Caco-2 (cell line): ENCODE measurements at regions not wholly inside any gene's neighbourhood (a gene's known extent, or its start where the extent isn't known, plus 50 kb on each side); places are given as distances from the start of the nearest gene placed in this dataset.

Experiments used
- BruUV-seq: library from RNA; stranded (reverse); fragments of 400-500 nt; replicated peaks from 2 replicates; lab custom pipeline; 2021; lab: Mats Ljungman, UMichigan
- CTCF ChIA-PET: fragments of 300-600 bp; sonication (Branson Sonifier 250); formaldehyde crosslinking; loops from one replicate; lab custom pipeline; 2022; ENCODE audit warnings: antibody characterized with exemption; lab: Charles Lee
- POLR2A ChIA-PET: fragments of 300-600 bp; sonication (Branson Sonifier 250); formaldehyde crosslinking; loops from one replicate; lab custom pipeline; 2022; ENCODE audit warnings: antibody characterized with exemption; lab: Charles Lee
- DNase-seq, 2 experiments: peaks; one replicate each; pipeline versions ENCODE4 v3.0.0 to v3.0.0-alpha.2; 2020 to 2022
- H3K27me3 ChIP-seq: replicated peaks from 2 replicates; pipeline ENCODE4 v1.6.0; 2011; ENCODE audit warnings: low read length; ENCODE audit not compliant: control insufficient read depth, insufficient read depth
- H3K36me3 ChIP-seq: 2 replicates; pipeline ENCODE4 v1.5.1; 2011; ENCODE audit warnings: low read length; ENCODE audit not compliant: control insufficient read depth, insufficient read depth
- H3K4me1 ChIP-seq: fragments of 250-450 bp; sonication (Bioruptor Pico); 2 replicates; pipeline ENCODE4 v1.5.1; 2020; ENCODE audit warnings: mild to moderate bottlenecking
- H3K4me3 ChIP-seq: 2 replicates; pipeline ENCODE4 v1.5.1; 2011; ENCODE audit warnings: low read depth, mild to moderate bottlenecking, control low read depth, low read length
- H3K9me3 ChIP-seq: fragments of 250-450 bp; sonication (Bioruptor Pico); 2 replicates; pipeline ENCODE4 v1.5.1; 2020; ENCODE audit warnings: mild to moderate bottlenecking, moderate library complexity
- H3K27ac Mint-ChIP-seq: one replicate; pipeline ENCODE4 v1.8.0; 2022; ENCODE audit warnings: mixed read lengths; ENCODE audit not compliant: unreplicated experiment
- H3K27me3 Mint-ChIP-seq: one replicate; pipeline ENCODE4 v1.8.0; 2022; ENCODE audit warnings: mixed read lengths; ENCODE audit not compliant: insufficient read depth, unreplicated experiment
- H3K36me3 Mint-ChIP-seq: one replicate; pipeline ENCODE4 v1.8.0; 2022; ENCODE audit warnings: mild to moderate bottlenecking, mixed read lengths; ENCODE audit not compliant: insufficient read depth, unreplicated experiment
- H3K4me1 Mint-ChIP-seq: one replicate; pipeline ENCODE4 v1.8.0; 2022; ENCODE audit warnings: low read depth, mixed read lengths; ENCODE audit not compliant: unreplicated experiment
- H3K4me3 Mint-ChIP-seq: one replicate; pipeline ENCODE4 v1.8.0; 2022; ENCODE audit warnings: mild to moderate bottlenecking, moderate library complexity, mixed read lengths; ENCODE audit not compliant: unreplicated experiment
- H3K9me3 Mint-ChIP-seq: one replicate; pipeline ENCODE4 v1.8.0; 2022; ENCODE audit warnings: mixed read lengths; ENCODE audit not compliant: unreplicated experiment
- intact Hi-C: fragments of 100-400 bp; cut with micrococcal nuclease; formaldehyde crosslinking; loops from one replicate; pipeline ENCODE4 v1.10.0; 2022; ENCODE audit not compliant: unreplicated experiment
- TF ChIP-seq, protein P1 (sequence below), 2 experiments: fragments of 200-600 bp in 1 of 2; IDR thresholded peaks; 1 replicate in 1 of 2; 2 replicates in 1 of 2; pipeline versions ENCODE4 v1.5.1 to v1.8.0; 2011 to 2022; ENCODE audit warnings: antibody characterized with exemption in 1 of 2, control low read depth in 1 of 2, inconsistent platforms in 1 of 2, low read depth in 1 of 2, low read length in 1 of 2, mild to moderate bottlenecking in 1 of 2, moderate library complexity in 1 of 2; ENCODE audit not compliant: insufficient read depth in 1 of 2, severe bottlenecking in 1 of 2, unreplicated experiment in 1 of 2

DNA sequence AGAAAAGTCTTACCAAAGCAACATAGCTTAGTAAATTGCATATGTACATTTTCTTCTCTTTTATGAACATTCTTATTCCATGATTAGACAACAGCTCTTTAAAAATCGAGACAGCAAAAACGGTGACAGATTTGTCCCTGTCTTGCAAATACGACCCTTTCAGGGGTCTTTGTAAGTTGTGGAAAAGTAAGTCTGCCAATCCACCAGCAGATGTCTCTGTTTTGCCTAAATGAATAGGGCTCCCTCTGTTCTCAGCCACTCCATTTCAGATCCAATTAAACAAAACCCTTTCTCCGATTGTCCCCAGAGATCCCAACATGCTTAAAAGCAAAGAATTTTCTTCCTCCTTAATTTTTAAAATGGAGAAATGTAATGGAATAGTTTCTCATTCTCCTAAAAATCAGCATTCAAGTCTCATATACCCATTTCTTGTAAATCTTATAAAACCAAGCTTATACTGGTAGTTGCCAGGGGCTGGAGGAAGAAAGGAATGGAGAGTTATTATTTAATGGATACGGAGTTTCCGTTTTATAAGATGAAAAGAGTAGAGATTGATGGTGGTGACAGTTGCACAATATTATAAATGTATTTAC, 61.0 kb upstream of the NFE2L3 start:
- H3K9me3 Mint-ChIP-seq: no peaks in the 10 kb centered on the region
- no peak overlapping the region for H3K4me3 Mint-ChIP-seq
- no peak overlapping the region for H3K27ac Mint-ChIP-seq
- POLR2A ChIA-PET: no interaction called here
- CTCF ChIA-PET: interaction anchor here (0.6 to 2.8 kb wide), 4 partner anchors 61 to 274 kb away, joined by 3 to 8 read pairs (median 3); partner anchors contain the start of gene NFE2L3
- H3K4me1 ChIP-seq: peaks cover 24% of the 10 kb centered on the region
- H3K9me3 ChIP-seq: no peaks in the 10 kb centered on the region
- peak in 1 of 2 experiments; percentile 42 for DNase-seq
- peaks cover 25% of the 10 kb centered on the region for H3K4me1 Mint-ChIP-seq
- TF ChIP-seq, protein P1, sequence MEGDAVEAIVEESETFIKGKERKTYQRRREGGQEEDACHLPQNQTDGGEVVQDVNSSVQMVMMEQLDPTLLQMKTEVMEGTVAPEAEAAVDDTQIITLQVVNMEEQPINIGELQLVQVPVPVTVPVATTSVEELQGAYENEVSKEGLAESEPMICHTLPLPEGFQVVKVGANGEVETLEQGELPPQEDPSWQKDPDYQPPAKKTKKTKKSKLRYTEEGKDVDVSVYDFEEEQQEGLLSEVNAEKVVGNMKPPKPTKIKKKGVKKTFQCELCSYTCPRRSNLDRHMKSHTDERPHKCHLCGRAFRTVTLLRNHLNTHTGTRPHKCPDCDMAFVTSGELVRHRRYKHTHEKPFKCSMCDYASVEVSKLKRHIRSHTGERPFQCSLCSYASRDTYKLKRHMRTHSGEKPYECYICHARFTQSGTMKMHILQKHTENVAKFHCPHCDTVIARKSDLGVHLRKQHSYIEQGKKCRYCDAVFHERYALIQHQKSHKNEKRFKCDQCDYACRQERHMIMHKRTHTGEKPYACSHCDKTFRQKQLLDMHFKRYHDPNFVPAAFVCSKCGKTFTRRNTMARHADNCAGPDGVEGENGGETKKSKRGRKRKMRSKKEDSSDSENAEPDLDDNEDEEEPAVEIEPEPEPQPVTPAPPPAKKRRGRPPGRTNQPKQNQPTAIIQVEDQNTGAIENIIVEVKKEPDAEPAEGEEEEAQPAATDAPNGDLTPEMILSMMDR (IDR thresholded peaks at IDR 0.05; ENCODE audit: insufficient read depth in 1 of 2, low read depth in 1 of 2, low read length in 1 of 2, severe bottlenecking in 1 of 2, unreplicated experiment in 1 of 2): peak; percentile 67
- intact Hi-C loops: loop anchor here (1.0 to 5.0 kb wide), 3 partner anchors 61 to 274 kb away; partner anchors contain the start of gene NFE2L3
- no TSS peak for BruUV-seq
- H3K4me3 ChIP-seq: no peak overlapping the region
- no peaks in the 10 kb centered on the region for H3K36me3 ChIP-seq
- H3K27me3 ChIP-seq: no peaks in the 10 kb centered on the region
- H3K36me3 Mint-ChIP-seq: no peaks in the 10 kb centered on the region
- no peaks in the 10 kb centered on the region for H3K27me3 Mint-ChIP-seq

DNA sequence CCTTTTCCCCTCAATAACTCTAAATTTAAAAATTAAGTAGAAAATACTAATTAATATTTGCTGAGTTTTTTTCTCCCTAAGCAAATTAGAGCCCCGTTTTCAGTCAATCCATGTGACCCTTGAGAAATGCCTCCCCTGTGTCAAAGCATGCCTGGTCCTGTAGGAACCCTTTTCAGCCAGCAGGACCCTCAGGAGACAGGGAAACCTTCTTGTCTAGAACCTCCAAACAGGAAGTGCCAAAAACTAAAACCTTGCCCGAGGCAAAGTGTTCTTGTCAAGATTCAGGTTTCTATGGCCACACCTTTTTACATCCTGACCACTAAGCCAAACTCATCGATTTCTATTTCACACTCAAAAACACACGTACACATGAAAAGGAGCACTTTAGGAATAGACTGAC, 60.1 kb upstream of the NFE2L3 start:
- Histone ChIP-seq H3K27me3 (no peaks in the 10 kb centered on the region), H3K9me3 (no peaks in the 10 kb centered on the region), H3K4me3 (no peak overlapping the region), H3K4me1 (peaks cover 19% of the 10 kb centered on the region), H3K36me3 (no peaks in the 10 kb centered on the region)
- no TSS peak for BruUV-seq
- peak; percentile 35 to 60 for DNase-seq
- ChIA-PET CTCF (interaction anchor here (1.5 kb wide), 1 partner anchor 10 kb away, joined by 4 read pairs; no protein-coding TSS in a partner anchor), POLR2A (no interaction called here)
- Mint-ChIP-seq H3K27me3 (no peaks in the 10 kb centered on the region), H3K4me1 (peaks cover 21% of the 10 kb centered on the region), H3K36me3 (no peaks in the 10 kb centered on the region), H3K4me3 (no peak overlapping the region), H3K9me3 (no peaks in the 10 kb centered on the region), H3K27ac (no peak overlapping the region)
- TF ChIP-seq, protein P1 (IDR thresholded peaks at IDR 0.05; ENCODE audit: insufficient read depth in 1 of 2, low read depth in 1 of 2, low read length in 1 of 2, severe bottlenecking in 1 of 2, unreplicated experiment in 1 of 2): peak; percentile 37 to 41
- intact Hi-C loops: loop anchor here (1.0 to 5.0 kb wide), 3 partner anchors 60 to 273 kb away; partner anchors contain the start of gene NFE2L3

DNA sequence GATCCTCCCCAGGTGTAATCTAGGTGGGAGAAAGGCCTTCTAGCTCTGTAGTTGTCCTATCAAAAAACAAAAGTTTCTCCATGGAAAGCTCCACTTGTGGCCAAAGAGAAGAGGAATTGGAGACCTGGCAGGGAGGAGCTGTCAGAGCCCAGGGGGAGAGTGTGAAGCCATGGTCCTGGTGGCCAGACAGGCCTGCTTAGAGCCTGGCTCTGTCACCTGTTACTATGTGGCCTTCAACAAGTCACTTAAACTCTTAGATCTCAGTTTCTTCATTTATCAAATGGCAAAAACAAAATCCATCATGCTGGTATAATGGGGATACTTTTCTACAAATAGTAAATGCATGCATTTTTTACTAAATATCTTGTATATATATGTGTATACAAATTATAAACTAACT, 59.0 kb upstream of the NFE2L3 start:
- no peak for DNase-seq
- Mint-ChIP-seq H3K27ac (no peak overlapping the region), H3K4me1 (peaks cover 10% of the 10 kb centered on the region), H3K9me3 (no peaks in the 10 kb centered on the region), H3K4me3 (no peak overlapping the region), H3K36me3 (no peaks in the 10 kb centered on the region), H3K27me3 (no peaks in the 10 kb centered on the region)
- ChIA-PET CTCF (interaction anchor here (0.6 to 1.5 kb wide), 2 partner anchors 12 to 194 kb away, joined by 4 read pairs; no protein-coding TSS in a partner anchor), POLR2A (no interaction called here)
- H3K27me3 ChIP-seq: no peaks in the 10 kb centered on the region
- TF ChIP-seq, protein P1 (IDR thresholded peaks at IDR 0.05; ENCODE audit: insufficient read depth in 1 of 2, low read depth in 1 of 2, low read length in 1 of 2, severe bottlenecking in 1 of 2, unreplicated experiment in 1 of 2): no peak
- BruUV-seq: no TSS peak
- H3K4me3 ChIP-seq: no peak overlapping the region
- H3K4me1 ChIP-seq: peaks cover 10% of the 10 kb centered on the region
- H3K9me3 ChIP-seq: no peaks in the 10 kb centered on the region
- no peaks in the 10 kb centered on the region for H3K36me3 ChIP-seq
- intact Hi-C loops: loop anchor here (5.0 kb wide), 1 partner anchor 59 kb away; the partner anchor contains the start of gene NFE2L3
